Activated CD4-positive, alpha-beta T cell treated with anti-CD3 and anti-CD28 coated beads, Interleukin-2, amount 10 ng/mL, durations not matched to agents 24 days and 14 days (primary cell): ENCODE measurements at regions not wholly inside any gene's neighbourhood (a gene's known extent, or its start where the extent isn't known, plus 50 kb on each side); places are given as distances from the start of the nearest gene placed in this dataset.

Source experiments
- DNase-seq: peaks from one replicate; pipeline ENCODE4 v3.0.0; 2022
- H3K27ac Mint-ChIP-seq: one replicate; pipeline ENCODE4 v1.8.0; 2022; ENCODE audit warnings: mild to moderate bottlenecking, mixed read lengths
- H3K27me3 Mint-ChIP-seq: one replicate; pipeline ENCODE4 v1.8.0; 2022; ENCODE audit warnings: mixed read lengths
- H3K36me3 Mint-ChIP-seq: one replicate; pipeline ENCODE4 v1.8.0; 2022; ENCODE audit warnings: low read depth, mild to moderate bottlenecking, mixed read lengths
- H3K4me1 Mint-ChIP-seq: one replicate; pipeline ENCODE4 v1.8.0; 2021; ENCODE audit warnings: mixed read lengths
- H3K4me3 Mint-ChIP-seq: one replicate; pipeline ENCODE4 v1.8.0; 2022; ENCODE audit warnings: mild to moderate bottlenecking, moderate library complexity, mixed read lengths
- H3K9me3 Mint-ChIP-seq: one replicate; pipeline ENCODE4 v1.8.0; 2021; ENCODE audit warnings: mixed read lengths
- intact Hi-C: fragments of 100-400 bp; cut with micrococcal nuclease; formaldehyde crosslinking; loops from one replicate; pipeline ENCODE4 v1.15.1; 2023

DNA sequence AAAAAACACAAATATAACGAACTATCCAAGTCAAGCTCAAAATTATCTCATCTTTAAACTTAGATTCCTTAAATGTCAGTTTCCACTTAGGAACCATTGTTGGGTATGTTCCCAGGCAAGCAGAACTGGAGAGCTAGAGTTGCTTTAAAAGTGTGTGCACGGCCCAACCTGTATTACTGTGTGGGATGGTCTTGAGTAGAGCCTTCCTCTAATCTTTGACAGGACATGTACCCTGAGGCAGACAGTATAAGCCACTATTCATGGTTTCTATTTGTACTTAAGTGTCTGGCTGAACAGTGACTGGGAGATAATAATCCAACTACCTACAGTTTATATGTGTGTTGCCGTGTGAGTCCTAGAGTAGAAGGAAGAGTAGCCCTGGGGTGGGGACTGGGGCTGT, 239.7 kb downstream of the GPD2 start:
- no peak overlapping the region for H3K4me3 Mint-ChIP-seq
- no peaks in the 10 kb centered on the region for H3K9me3 Mint-ChIP-seq
- H3K27ac Mint-ChIP-seq = no peak overlapping the region
- intact Hi-C loops = no loop called here
- H3K36me3 Mint-ChIP-seq = no peaks in the 10 kb centered on the region
- no peak for DNase-seq
- no peaks in the 10 kb centered on the region for H3K4me1 Mint-ChIP-seq
- H3K27me3 Mint-ChIP-seq = peaks cover 3% of the 10 kb centered on the region

DNA sequence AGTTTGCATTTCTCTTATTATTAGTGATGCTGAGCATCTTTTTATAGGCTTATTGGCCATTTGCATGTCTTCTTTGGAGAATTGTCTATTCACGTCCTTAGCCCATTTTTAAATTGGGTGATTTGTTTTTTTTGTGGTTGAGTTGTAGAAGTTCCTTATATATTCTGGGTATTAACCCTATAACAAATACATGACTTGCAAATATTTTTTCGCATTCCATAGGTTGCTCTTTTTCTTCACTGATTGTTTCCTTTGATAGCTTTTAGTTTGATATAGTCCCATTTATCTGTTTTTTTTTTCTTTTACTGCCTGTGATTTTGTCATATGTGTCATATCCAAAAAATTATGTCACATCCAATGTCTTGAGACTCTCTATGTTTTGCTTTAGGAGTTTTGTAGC, 243.6 kb downstream of the GPD2 start:
- intact Hi-C loops = no loop called here
- no peak overlapping the region for H3K27ac Mint-ChIP-seq
- no peaks in the 10 kb centered on the region for H3K9me3 Mint-ChIP-seq
- H3K4me1 Mint-ChIP-seq = no peaks in the 10 kb centered on the region
- H3K36me3 Mint-ChIP-seq = no peaks in the 10 kb centered on the region
- peaks cover 9% of the 10 kb centered on the region for H3K27me3 Mint-ChIP-seq
- H3K4me3 Mint-ChIP-seq = no peak overlapping the region
- no peak for DNase-seq

DNA sequence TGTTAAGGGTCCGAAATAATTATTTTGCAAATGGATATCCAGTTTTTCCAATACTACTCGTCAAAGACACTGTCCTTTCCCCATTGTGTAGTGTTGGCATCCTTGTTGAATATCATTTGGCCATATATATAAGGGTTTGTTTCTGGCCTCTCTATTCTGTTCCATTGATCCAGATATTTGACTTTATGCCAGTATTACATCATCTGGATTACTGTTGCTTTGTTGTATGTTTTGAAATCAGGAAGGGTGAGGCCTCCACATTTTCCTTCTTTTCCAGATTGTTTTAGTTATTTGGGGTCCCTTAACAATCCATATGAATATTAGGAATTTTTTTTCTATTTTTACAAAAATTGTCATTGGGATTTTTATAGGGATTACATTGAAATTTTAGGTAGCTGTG, 244.1 kb downstream of the GPD2 start:
- DNase-seq = no peak
- Mint-ChIP-seq H3K27me3 (peaks cover 9% of the 10 kb centered on the region), H3K4me3 (no peak overlapping the region), H3K9me3 (no peaks in the 10 kb centered on the region), H3K36me3 (no peaks in the 10 kb centered on the region), H3K4me1 (no peaks in the 10 kb centered on the region), H3K27ac (no peak overlapping the region)
- intact Hi-C loops = no loop called here

DNA sequence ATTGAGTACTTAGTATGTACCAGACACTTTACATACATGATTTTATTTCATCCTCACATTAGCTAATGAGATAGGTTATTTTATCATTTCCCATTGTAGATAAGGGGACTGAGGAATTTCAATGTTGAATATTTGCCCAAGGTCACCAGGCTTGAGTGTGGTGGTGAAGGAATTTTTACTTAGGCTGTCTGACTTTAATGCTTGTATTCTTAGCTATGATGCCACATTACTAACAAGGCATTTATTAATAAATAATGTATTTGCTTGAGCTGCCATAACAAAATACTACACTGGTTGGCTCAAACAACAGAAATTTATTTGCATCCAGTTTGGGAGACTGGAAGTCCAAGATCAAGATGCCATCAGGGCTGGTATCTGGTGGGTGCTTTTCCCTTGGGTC, 250.9 kb downstream of the GPD2 start:
- H3K4me1 Mint-ChIP-seq = no peaks in the 10 kb centered on the region
- H3K9me3 Mint-ChIP-seq = no peaks in the 10 kb centered on the region
- no peak overlapping the region for H3K4me3 Mint-ChIP-seq
- no peaks in the 10 kb centered on the region for H3K36me3 Mint-ChIP-seq
- intact Hi-C loops = no loop called here
- H3K27ac Mint-ChIP-seq = no peak overlapping the region
- H3K27me3 Mint-ChIP-seq = peaks cover 6% of the 10 kb centered on the region
- no peak for DNase-seq

DNA sequence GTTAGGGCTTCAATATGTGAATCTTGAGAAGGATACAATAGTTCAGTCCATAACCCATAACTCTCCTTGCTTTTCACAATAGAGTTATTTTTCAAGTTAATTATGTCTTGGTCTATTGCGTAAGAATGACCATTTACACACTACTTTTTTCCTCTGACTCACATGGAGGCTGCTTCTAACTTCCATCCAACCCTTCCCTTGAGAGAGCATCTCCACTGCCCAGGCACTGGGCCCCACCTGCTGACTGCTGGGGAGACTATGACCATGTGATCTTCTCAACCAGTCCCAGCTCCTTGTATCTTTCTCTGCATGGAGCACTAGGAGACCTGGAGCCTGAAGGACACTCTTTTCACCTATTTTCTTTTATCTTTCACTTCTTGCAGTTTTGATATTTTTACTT, 251.5 kb downstream of the GPD2 start:
- intact Hi-C loops = no loop called here
- no peaks in the 10 kb centered on the region for H3K4me1 Mint-ChIP-seq
- no peak for DNase-seq
- H3K36me3 Mint-ChIP-seq = no peaks in the 10 kb centered on the region
- no peak overlapping the region for H3K4me3 Mint-ChIP-seq
- no peak overlapping the region for H3K27ac Mint-ChIP-seq
- peaks cover 4% of the 10 kb centered on the region for H3K27me3 Mint-ChIP-seq
- no peaks in the 10 kb centered on the region for H3K9me3 Mint-ChIP-seq

DNA sequence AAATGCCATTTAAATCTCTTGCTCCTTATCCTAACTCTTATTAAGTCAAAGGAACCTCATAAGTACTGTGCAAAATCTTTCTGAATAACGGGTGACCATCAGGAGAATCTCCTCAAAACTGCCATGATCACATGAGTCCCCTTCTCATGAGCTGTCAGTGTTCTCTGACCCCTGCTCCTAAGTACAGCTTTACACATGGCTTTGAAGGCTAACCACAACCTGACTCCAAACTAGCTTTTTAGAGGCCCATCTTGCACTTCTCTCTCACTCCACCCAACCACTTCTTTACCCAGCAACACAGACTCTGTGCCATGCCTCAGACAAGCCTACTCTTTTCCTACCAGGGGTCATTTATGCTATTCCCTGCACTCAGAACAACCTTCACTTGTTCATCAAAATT, 253.8 kb downstream of the GPD2 start:
- H3K27me3 Mint-ChIP-seq = peaks cover 2% of the 10 kb centered on the region
- H3K4me1 Mint-ChIP-seq = no peaks in the 10 kb centered on the region
- no peak overlapping the region for H3K27ac Mint-ChIP-seq
- no peaks in the 10 kb centered on the region for H3K9me3 Mint-ChIP-seq
- intact Hi-C loops = no loop called here
- no peak overlapping the region for H3K4me3 Mint-ChIP-seq
- DNase-seq = no peak
- no peaks in the 10 kb centered on the region for H3K36me3 Mint-ChIP-seq

DNA sequence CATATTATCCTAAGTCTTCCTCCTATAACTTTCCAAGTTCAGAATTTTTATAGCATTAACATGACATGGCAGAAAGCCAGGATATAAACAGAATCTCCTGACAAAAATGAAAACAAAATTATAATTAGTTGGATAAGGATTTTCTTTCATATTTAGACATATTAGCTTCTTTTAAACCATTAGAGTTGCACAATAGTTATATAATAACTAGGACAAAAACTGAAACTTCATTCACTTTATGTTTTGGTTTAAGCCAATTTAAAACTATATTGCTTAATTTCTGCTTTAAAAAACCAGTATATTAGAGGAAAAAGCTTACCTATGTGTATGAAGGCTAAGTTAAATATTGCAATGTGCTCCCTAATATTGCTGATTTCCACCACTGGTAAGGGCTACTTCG, 254.8 kb downstream of the GPD2 start:
- H3K9me3 Mint-ChIP-seq = no peaks in the 10 kb centered on the region
- no peaks in the 10 kb centered on the region for H3K36me3 Mint-ChIP-seq
- H3K27ac Mint-ChIP-seq = no peak overlapping the region
- H3K27me3 Mint-ChIP-seq = peaks cover 2% of the 10 kb centered on the region
- no peak overlapping the region for H3K4me3 Mint-ChIP-seq
- no peak for DNase-seq
- no peaks in the 10 kb centered on the region for H3K4me1 Mint-ChIP-seq
- intact Hi-C loops = no loop called here

DNA sequence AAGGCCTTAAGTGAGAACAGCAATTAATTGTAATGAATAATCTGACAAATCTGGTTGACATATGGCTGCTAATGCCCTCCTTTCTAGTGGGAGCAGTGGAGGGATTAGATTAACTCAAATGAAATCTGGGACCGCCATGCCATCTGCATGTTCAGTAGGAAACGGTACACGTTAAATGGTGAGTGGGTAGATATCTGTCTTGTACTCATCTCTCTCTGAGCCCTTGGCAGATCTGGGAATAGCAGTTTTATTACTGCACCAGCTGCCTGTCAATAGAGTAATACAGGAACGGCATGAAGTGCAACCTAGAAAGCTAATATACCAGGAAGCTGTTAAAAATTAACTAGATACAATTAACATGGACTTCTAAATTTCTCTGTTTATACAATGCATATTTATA, 258.8 kb downstream of the GPD2 start:
- no peaks in the 10 kb centered on the region for H3K9me3 Mint-ChIP-seq
- no peak overlapping the region for H3K27ac Mint-ChIP-seq
- intact Hi-C loops = no loop called here
- H3K4me3 Mint-ChIP-seq = no peak overlapping the region
- peaks cover 3% of the 10 kb centered on the region for H3K27me3 Mint-ChIP-seq
- no peaks in the 10 kb centered on the region for H3K4me1 Mint-ChIP-seq
- no peak for DNase-seq
- H3K36me3 Mint-ChIP-seq = no peaks in the 10 kb centered on the region

DNA sequence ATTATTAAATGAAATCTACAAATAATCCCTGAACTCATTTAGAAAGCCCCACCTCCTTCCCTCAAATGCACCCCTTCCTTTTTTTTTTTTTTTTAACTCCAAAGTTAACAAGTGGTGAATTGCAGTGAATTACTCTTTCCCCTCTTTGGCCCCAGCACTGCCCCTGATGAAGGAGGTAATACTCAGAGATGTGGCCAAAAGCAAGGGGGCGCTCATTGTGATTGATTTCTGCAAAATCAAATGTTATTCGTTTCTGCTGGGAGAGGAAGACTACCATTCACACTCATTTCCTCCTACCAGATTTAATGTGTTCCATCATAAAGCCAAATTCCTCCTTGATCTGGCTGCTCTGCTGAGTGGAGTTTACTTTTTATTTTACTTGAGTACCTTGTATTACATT, 259.4 kb downstream of the GPD2 start:
- H3K27me3 Mint-ChIP-seq = peaks cover 3% of the 10 kb centered on the region
- no peaks in the 10 kb centered on the region for H3K4me1 Mint-ChIP-seq
- intact Hi-C loops = no loop called here
- no peak for DNase-seq
- H3K36me3 Mint-ChIP-seq = no peaks in the 10 kb centered on the region
- no peak overlapping the region for H3K4me3 Mint-ChIP-seq
- no peaks in the 10 kb centered on the region for H3K9me3 Mint-ChIP-seq
- H3K27ac Mint-ChIP-seq = no peak overlapping the region

DNA sequence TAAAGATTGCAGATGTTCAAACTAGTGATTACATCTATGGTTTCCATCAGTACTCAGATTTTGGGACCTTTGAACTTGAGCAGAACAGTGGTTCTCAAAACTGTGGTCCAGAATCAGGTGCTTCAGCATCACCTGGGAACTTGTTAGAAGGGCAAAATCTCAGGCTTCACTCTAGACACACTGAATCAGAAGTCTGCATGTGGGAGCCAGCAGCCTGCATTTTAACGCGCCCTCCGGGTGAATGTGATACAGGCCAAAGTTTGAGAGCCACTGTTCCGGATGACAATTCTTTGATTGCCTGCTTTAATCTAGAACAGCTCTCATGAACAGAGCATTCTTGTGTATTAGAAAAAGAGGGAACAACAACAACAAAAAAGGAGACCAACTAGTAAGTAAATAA, 261.7 kb downstream of the GPD2 start:
- Mint-ChIP-seq H3K27ac (no peak overlapping the region), H3K9me3 (no peaks in the 10 kb centered on the region), H3K4me1 (no peaks in the 10 kb centered on the region), H3K4me3 (no peak overlapping the region), H3K27me3 (peaks cover 6% of the 10 kb centered on the region), H3K36me3 (no peaks in the 10 kb centered on the region)
- intact Hi-C loops = no loop called here
- no peak for DNase-seq

DNA sequence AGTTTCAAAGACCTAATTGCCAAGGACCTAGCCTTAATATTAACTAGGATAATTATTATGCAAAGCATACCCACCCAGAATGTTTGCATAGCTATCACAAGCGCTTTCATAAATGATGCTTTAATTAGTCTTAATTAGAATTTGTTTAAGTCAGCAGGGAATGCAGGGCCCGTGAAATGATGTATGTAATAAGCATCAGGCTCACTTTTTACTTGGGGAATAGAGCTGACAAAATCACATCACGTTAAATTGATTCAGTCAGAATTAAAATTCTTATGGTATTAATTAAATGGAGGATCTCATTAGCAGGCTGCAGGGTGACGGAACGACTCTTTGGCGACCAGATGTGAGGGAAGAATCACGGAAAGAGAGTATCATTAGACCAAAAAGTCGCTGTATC, 264.5 kb downstream of the GPD2 start:
- no peak overlapping the region for H3K4me3 Mint-ChIP-seq
- no peaks in the 10 kb centered on the region for H3K36me3 Mint-ChIP-seq
- no peaks in the 10 kb centered on the region for H3K9me3 Mint-ChIP-seq
- DNase-seq = no peak
- H3K27ac Mint-ChIP-seq = no peak overlapping the region
- no peaks in the 10 kb centered on the region for H3K4me1 Mint-ChIP-seq
- intact Hi-C loops = no loop called here
- H3K27me3 Mint-ChIP-seq = peaks cover 6% of the 10 kb centered on the region

DNA sequence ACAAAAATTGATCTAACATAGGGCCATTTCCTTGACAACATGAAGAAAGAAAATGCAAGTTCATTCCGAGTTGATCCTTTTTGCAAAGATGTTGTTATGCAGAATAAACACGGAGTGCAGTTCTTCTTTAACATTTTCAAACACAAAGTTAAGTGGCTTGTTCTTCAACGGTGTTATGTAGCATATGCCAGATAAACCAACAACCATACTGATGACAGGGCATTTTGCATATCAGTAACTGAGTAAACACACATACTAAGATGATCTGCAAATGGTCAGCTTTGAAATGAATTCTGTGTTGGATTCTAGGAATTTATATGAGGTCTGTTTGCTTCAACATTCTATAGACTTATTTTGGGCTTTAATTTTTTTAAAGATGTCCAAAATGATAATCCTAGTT, 266.4 kb downstream of the GPD2 start:
- Mint-ChIP-seq H3K36me3 (no peaks in the 10 kb centered on the region), H3K9me3 (no peaks in the 10 kb centered on the region), H3K27ac (no peak overlapping the region), H3K27me3 (peaks cover 7% of the 10 kb centered on the region), H3K4me3 (no peak overlapping the region), H3K4me1 (no peaks in the 10 kb centered on the region)
- intact Hi-C loops = no loop called here
- no peak for DNase-seq

DNA sequence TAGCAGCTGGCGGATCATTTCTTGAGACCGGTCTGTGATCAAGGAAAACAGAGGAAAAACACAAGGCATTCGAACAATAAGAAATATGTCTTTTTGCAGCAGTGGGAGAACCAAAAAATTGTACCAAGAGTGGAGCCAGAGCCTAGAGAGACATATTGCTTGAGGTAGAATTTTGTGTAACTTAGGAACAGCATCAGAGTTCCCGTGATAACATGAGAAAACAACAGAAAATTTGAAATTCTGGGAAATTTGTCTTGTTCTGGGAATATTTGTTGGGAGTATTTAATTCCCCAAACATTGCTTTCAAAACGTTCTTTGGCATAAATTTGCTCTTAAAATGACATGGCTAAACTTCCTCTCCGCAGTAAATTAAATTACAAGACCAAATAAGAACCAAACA, 267.5 kb downstream of the GPD2 start:
- Mint-ChIP-seq H3K9me3 (no peaks in the 10 kb centered on the region), H3K4me3 (no peak overlapping the region), H3K27ac (no peak overlapping the region), H3K27me3 (peaks cover 7% of the 10 kb centered on the region), H3K4me1 (no peaks in the 10 kb centered on the region), H3K36me3 (no peaks in the 10 kb centered on the region)
- DNase-seq = no peak
- intact Hi-C loops = no loop called here

DNA sequence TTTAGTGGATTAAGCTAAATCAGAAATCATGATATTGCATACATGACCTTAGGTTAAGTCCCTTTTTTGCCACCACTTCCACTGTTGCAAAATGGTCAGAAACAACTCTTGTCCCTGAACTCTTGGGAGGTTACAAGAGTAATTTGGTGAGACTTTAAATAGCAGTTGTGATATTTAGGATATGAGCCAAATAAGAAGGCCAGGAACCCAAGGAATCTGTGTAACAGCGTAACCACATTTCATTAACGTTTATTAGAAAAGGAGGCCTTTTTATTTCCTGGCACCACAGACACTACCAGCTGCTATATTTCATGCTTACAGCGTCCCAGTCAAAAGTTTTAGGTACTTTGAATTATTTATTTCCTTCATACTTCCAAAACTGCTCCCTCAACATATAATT, 268.0 kb downstream of the GPD2 start:
- Mint-ChIP-seq H3K9me3 (no peaks in the 10 kb centered on the region), H3K27ac (no peak overlapping the region), H3K27me3 (peaks cover 7% of the 10 kb centered on the region), H3K36me3 (no peaks in the 10 kb centered on the region), H3K4me3 (no peak overlapping the region), H3K4me1 (no peaks in the 10 kb centered on the region)
- intact Hi-C loops = no loop called here
- DNase-seq = no peak

DNA sequence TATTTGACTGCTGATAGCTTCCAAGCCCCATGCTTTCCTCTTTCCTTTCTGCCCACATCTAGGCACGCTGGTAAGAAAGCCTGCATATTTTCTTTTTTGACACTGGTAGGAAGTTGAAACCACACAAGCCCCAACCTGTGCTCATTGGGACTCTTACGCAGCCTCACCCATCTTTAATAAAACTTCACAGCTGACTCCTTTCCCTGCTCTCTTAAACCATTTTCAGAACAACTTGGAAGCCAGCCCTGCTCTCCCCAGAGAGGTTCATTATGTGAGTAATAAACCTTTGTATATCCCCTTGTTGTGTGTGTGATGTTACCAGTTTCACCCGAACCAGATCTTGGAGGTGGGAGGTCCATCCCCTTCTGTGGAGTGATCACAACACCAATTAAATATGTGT, 268.4 kb downstream of the GPD2 start:
- Mint-ChIP-seq H3K27me3 (peaks cover 7% of the 10 kb centered on the region), H3K4me1 (no peaks in the 10 kb centered on the region), H3K4me3 (no peak overlapping the region), H3K27ac (no peak overlapping the region), H3K9me3 (no peaks in the 10 kb centered on the region), H3K36me3 (no peaks in the 10 kb centered on the region)
- no peak for DNase-seq
- intact Hi-C loops = no loop called here

DNA sequence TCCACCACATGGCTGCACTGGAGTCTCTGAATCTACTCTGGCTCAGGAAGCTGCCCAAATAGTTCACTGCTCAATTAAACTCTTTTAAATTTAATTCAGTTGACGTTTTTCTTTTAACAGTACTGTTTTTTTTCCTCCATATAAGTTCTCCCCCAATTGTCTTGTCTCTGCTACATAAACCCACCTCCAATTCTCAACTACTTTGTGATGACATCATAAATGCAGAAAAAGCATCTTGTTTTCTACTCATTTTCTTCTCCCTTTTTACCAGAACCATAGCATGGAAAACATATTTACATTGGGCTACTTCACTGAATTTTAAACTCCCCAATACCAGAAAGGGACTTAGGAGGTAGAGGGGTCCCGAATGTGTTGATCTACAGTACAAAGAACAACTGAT, 270.4 kb downstream of the GPD2 start:
- Mint-ChIP-seq H3K4me3 (no peak overlapping the region), H3K36me3 (no peaks in the 10 kb centered on the region), H3K27ac (no peak overlapping the region), H3K4me1 (no peaks in the 10 kb centered on the region), H3K27me3 (peaks cover 7% of the 10 kb centered on the region), H3K9me3 (no peaks in the 10 kb centered on the region)
- DNase-seq = no peak
- intact Hi-C loops = no loop called here
